Suprapubic skin (tissue), 4 donors: ENCODE measurements at regions not wholly inside any gene's neighbourhood (a gene's known extent, or its start where the extent isn't known, plus 50 kb on each side); places are given as distances from the start of the nearest gene placed in this dataset.

Source experiments
- DNase-seq, 2 donors: peaks; one replicate each; pipeline ENCODE4 v3.0.0-alpha.2; 2019; ENCODE audit warnings: low spot score in 2 of 2
- H3K27ac ChIP-seq: fragments of 200-600 bp; sonication (generic); one replicate; pipeline ENCODE4 v1.5.1; 2019
- H3K27me3 ChIP-seq: fragments of 200-600 bp; sonication (generic); one replicate; pipeline ENCODE4 v1.5.1; 2019
- H3K36me3 ChIP-seq: fragments of 200-600 bp; sonication (generic); one replicate; pipeline ENCODE4 v1.5.1; 2019
- H3K4me1 ChIP-seq: fragments of 200-600 bp; sonication (generic); one replicate; pipeline ENCODE4 v1.5.1; 2019
- H3K4me3 ChIP-seq: fragments of 200-600 bp; sonication (generic); one replicate; pipeline ENCODE4 v1.5.1; 2019; ENCODE audit warnings: mild to moderate bottlenecking
- H3K9me3 ChIP-seq: fragments of 200-600 bp; sonication (generic); one replicate; pipeline ENCODE4 v1.5.1; 2019
- CTCF ChIP-seq, 2 donors: fragments of 200-600 bp in 1 of 2; fragments of 450-650 bp in 1 of 2; sonication (generic) in 1 of 2; IDR thresholded peaks; one replicate each; pipeline ENCODE4 v1.5.1; 2016 to 2019; ENCODE audit warnings: antibody characterized with exemption in 2 of 2, mild to moderate bottlenecking in 1 of 2, moderate library complexity in 1 of 2
- EP300 ChIP-seq: sonication (generic); formaldehyde crosslinking; IDR thresholded peaks from one replicate; pipeline ENCODE4 v1.6.1; 2017; ENCODE audit warnings: antibody characterized with exemption
- POLR2A ChIP-seq, 2 donors: fragments of 450-650 bp; IDR thresholded peaks; one replicate each; pipeline ENCODE4 v1.6.1; 2017; ENCODE audit warnings: antibody characterized with exemption in 2 of 2, mild to moderate bottlenecking in 2 of 2, moderate library complexity in 2 of 2
- POLR2AphosphoS5 ChIP-seq, 3 donors: sonication (generic); formaldehyde crosslinking; IDR thresholded peaks; one replicate each; pipeline ENCODE4 v1.6.1; 2017; ENCODE audit warnings: antibody characterized with exemption in 3 of 3
- WGBS: methylation state at CpG from one replicate; pipeline ENCODE4 v1.1.5; 2018; 5-methylcytosine and 5-hydroxymethylcytosine counted together

GRCh38 chrX:147770858-147771257 lies 140.9 kb upstream of the FMR1 start:
- H3K4me1 ChIP-seq, result no peaks in the 10 kb centered on the region
- no peaks in the 10 kb centered on the region for H3K27me3 ChIP-seq
- H3K27ac ChIP-seq, result no peak overlapping the region
- no peak overlapping the region for H3K4me3 ChIP-seq
- no peaks in the 10 kb centered on the region for H3K36me3 ChIP-seq
- no peak for DNase-seq
- TF ChIP-seq EP300, result no peak
- 78% methylated on average over 1 of the region's 1 CpG for whole genome bisulfite sequencing
- H3K9me3 ChIP-seq, result no peaks in the 10 kb centered on the region

- H3K36me3 ChIP-seq, result no peaks in the 10 kb centered on the region
- no peak for TF ChIP-seq POLR2AphosphoS5 (IDR thresholded peaks at IDR 0.05)
- no peak for TF ChIP-seq CTCF (IDR thresholded peaks at IDR 0.05)
- TF ChIP-seq EP300, result no peak
- no peak for TF ChIP-seq POLR2A (IDR thresholded peaks at IDR 0.05)
- WGBS, result 66% methylated on average over 1 of the region's 1 CpG
- DNase-seq, result no peak
- H3K4me1 ChIP-seq, result no peaks in the 10 kb centered on the region
- H3K9me3 ChIP-seq, result no peaks in the 10 kb centered on the region
- no peaks in the 10 kb centered on the region for H3K27me3 ChIP-seq
- H3K4me3 ChIP-seq, result no peak overlapping the region
- H3K27ac ChIP-seq, result no peak overlapping the region
Observed at GRCh38 chrX:147776988-147777387, 134.7 kb upstream of the FMR1 start.

GRCh38 chrX:147779173-147779572 lies 132.5 kb upstream of the FMR1 start:
- no peaks in the 10 kb centered on the region for H3K4me1 ChIP-seq
- H3K4me3 ChIP-seq, result no peak overlapping the region
- DNase-seq, result no peak
- no peak overlapping the region for H3K27ac ChIP-seq
- no peaks in the 10 kb centered on the region for H3K9me3 ChIP-seq
- no peaks in the 10 kb centered on the region for H3K36me3 ChIP-seq
- no peak for TF ChIP-seq POLR2A (IDR thresholded peaks at IDR 0.05)
- no peak for TF ChIP-seq EP300
- TF ChIP-seq CTCF (IDR thresholded peaks at IDR 0.05), result no peak
- TF ChIP-seq POLR2AphosphoS5 (IDR thresholded peaks at IDR 0.05), result no peak
- no peaks in the 10 kb centered on the region for H3K27me3 ChIP-seq

GRCh38 chrX:147781844-147782243 lies 129.9 kb upstream of the FMR1 start:
- DNase-seq, result no peak
- Histone ChIP-seq H3K27me3 (no peaks in the 10 kb centered on the region), H3K4me3 (no peak overlapping the region), H3K4me1 (no peaks in the 10 kb centered on the region), H3K36me3 (no peaks in the 10 kb centered on the region), H3K27ac (no peak overlapping the region), H3K9me3 (no peaks in the 10 kb centered on the region)
- no peak for TF ChIP-seq POLR2AphosphoS5 (IDR thresholded peaks at IDR 0.05)
- TF ChIP-seq EP300, result no peak
- WGBS, result 80% methylated on average over 1 of the region's 1 CpG

GRCh38 chrX:147788641-147789350 lies 122.9 kb upstream of the FMR1 start:
- no peak for DNase-seq
- no peaks in the 10 kb centered on the region for H3K27me3 ChIP-seq
- no peaks in the 10 kb centered on the region for H3K4me1 ChIP-seq
- no peak overlapping the region for H3K4me3 ChIP-seq
- TF ChIP-seq EP300 (no peak), POLR2AphosphoS5 (IDR thresholded peaks at IDR 0.05) (no peak), CTCF (IDR thresholded peaks at IDR 0.05) (no peak), POLR2A (IDR thresholded peaks at IDR 0.05) (no peak)
- no peaks in the 10 kb centered on the region for H3K9me3 ChIP-seq
- WGBS, result 80% methylated on average over 5 of the region's 5 CpGs
- H3K27ac ChIP-seq, result no peak overlapping the region
- H3K36me3 ChIP-seq, result no peaks in the 10 kb centered on the region

GRCh38 chrX:147800663-147801062 lies 111.1 kb upstream of the FMR1 start:
- H3K9me3 ChIP-seq, result no peaks in the 10 kb centered on the region

More at GRCh38 chrX:147800663-147801062, 111.1 kb upstream of the FMR1 start:
- Histone ChIP-seq H3K27ac (no peak overlapping the region), H3K27me3 (no peaks in the 10 kb centered on the region), H3K4me1 (no peaks in the 10 kb centered on the region), H3K4me3 (no peak overlapping the region), H3K36me3 (no peaks in the 10 kb centered on the region)
- WGBS, result 93% methylated on average over 1 of the region's 1 CpG
- TF ChIP-seq POLR2AphosphoS5 (IDR thresholded peaks at IDR 0.05), result no peak
- no peak for TF ChIP-seq POLR2A (IDR thresholded peaks at IDR 0.05)
- TF ChIP-seq EP300, result no peak
- TF ChIP-seq CTCF (IDR thresholded peaks at IDR 0.05), result no peak
- DNase-seq, result no peak
